ENCODE measurements at regions not wholly inside any gene's neighbourhood (a gene's known extent, or its start where the extent isn't known, plus 50 kb on each side); places are given as distances from the start of the nearest gene placed in this dataset.

GRCh38 chr2:105950521-105951383 is 206.0 kb downstream of the NCK2 start:
- H3K27ac ChIP-seq (ENCODE audit: low read length in 2 of 2): no peak overlapping the region
- peaks cover 9% of the 10 kb centered on the region for H3K4me1 Mint-ChIP-seq

More at GRCh38 chr2:105950521-105951383, 206.0 kb downstream of the NCK2 start:
- peaks cover 0 to 2% (median 0%) of the 10 kb centered on the region in 4 experiments for H3K27me3 ChIP-seq (replicated peaks in 1 of 4; ENCODE audit: control extremely low read depth in 1 of 4, control insufficient read depth in 3 of 4, insufficient read depth in 4 of 4, low read length in 3 of 4)
- ChIA-PET POLR2A (interaction anchor here (0.6 kb wide), 1 partner anchor 768 kb away, joined by 3 read pairs; no protein-coding TSS in a partner anchor), CTCF (no interaction called here)
- H3K27ac Mint-ChIP-seq: no peak overlapping the region
- TF ChIP-seq EZH2 (IDR thresholded peaks at IDR 0.05; ENCODE audit: borderline replicate concordance, insufficient read depth, low read depth, low read length, poor library complexity, severe bottlenecking) (no peak), CTCF (IDR thresholded peaks at IDR 0.05) (no peak)
- H3K9me3 Mint-ChIP-seq (ENCODE audit: insufficient read depth): no peaks in the 10 kb centered on the region
- DNase-seq (no peak), ATAC-seq (ENCODE audit: low read depth) (no peak)
- no peak overlapping the region for H3K4me3 Mint-ChIP-seq
- peaks cover 7% of the 10 kb centered on the region for H3K27me3 Mint-ChIP-seq
- no peak overlapping the region for H3K9ac ChIP-seq (ENCODE audit: low read length)
- intact Hi-C loops (cut with micrococcal nuclease): no loop called here
- peaks cover 0 to 2% (median 0%) of the 10 kb centered on the region in 3 donors for H3K9me3 ChIP-seq (ENCODE audit: control extremely low read depth in 1 of 3, control insufficient read depth in 2 of 3, insufficient read depth in 1 of 3, low read length in 2 of 3)
- WGBS (ENCODE audit: insufficient coverage): 93% methylated on average over 8 of the region's 10 CpGs
- no peaks in the 10 kb centered on the region for H3K79me2 ChIP-seq (ENCODE audit: control insufficient read depth, insufficient read depth, low read length)
- no peak overlapping the region for H3K4me2 ChIP-seq (replicated peaks; ENCODE audit: low read depth, low read length, poor library complexity, severe bottlenecking)
- H3K36me3 ChIP-seq (replicated peaks in 1 of 2; ENCODE audit: control extremely low read depth in 1 of 2, control insufficient read depth in 1 of 2, extremely low read depth in 1 of 2, insufficient read depth in 2 of 2, low read length in 1 of 2): no peaks in the 10 kb centered on the region
- H2AFZ ChIP-seq (ENCODE audit: insufficient read depth, low read depth, low read length, poor library complexity, severe bottlenecking): no peak overlapping the region
- no peak overlapping the region for H3K4me3 ChIP-seq (ENCODE audit: control extremely low read depth in 1 of 5, extremely low read depth in 1 of 5, insufficient read depth in 1 of 5, low read depth in 2 of 5, low read length in 4 of 5)
- H4K20me1 ChIP-seq (ENCODE audit: control insufficient read depth, insufficient read depth, low read length, poor library complexity, severe bottlenecking): no peaks in the 10 kb centered on the region
- peaks cover 4% of the 10 kb centered on the region in 2 donors for H3K4me1 ChIP-seq (ENCODE audit: control insufficient read depth in 2 of 2, insufficient read depth in 2 of 2, low read length in 2 of 2)
